HG03442 (cell line): ENCODE measurements at regions not wholly inside any gene's neighbourhood (a gene's known extent, or its start where the extent isn't known, plus 50 kb on each side); places are given as distances from the start of the nearest gene placed in this dataset.
"Not testable (repeated sequence)": the region's sequence is repeated elsewhere in the genome, so short reads cannot be mapped to it uniquely, and the experiment has no call there.

Experiments used
- ATAC-seq: cut with Tn5 transposase; IDR thresholded peaks from one replicate; pipeline ENCODE4 v1.9.1; 2021; ENCODE audit warnings: mild to moderate bottlenecking, moderate library complexity; ENCODE audit not compliant: unreplicated experiment

- ATAC-seq: no peak
These were observed 177.5 kb downstream of the MTCL1 start for GRCh38 chr18:8882632-8883408.

GRCh38 chr18:8883409-8883668 is 178.0 kb downstream of the MTCL1 start:
- no peak for ATAC-seq

GRCh38 chr18:8887877-8888276 is 182.5 kb downstream of the MTCL1 start:
- ATAC-seq: not testable (repeated sequence)

GRCh38 chr18:8889489-8889888 is 184.1 kb downstream of the MTCL1 start:
- no peak for ATAC-seq

GRCh38 chr18:8890503-8890902 is 185.1 kb downstream of the MTCL1 start:
- not testable (repeated sequence) for ATAC-seq

GRCh38 chr18:8890957-8891464 is 185.7 kb downstream of the MTCL1 start:
- no peak for ATAC-seq

GRCh38 chr18:8893221-8893620 is 187.9 kb downstream of the MTCL1 start:
- no peak for ATAC-seq

- ATAC-seq: no peak
These were observed 188.4 kb downstream of the MTCL1 start for GRCh38 chr18:8893628-8894231.

GRCh38 chr18:8894823-8895222 is 189.5 kb downstream of the MTCL1 start:
- no peak for ATAC-seq

- no peak for ATAC-seq
These were observed 190.0 kb downstream of the MTCL1 start for GRCh38 chr18:8895341-8895740.

GRCh38 chr18:8895987-8896619 is 190.7 kb downstream of the MTCL1 start:
- ATAC-seq: no peak

- no peak for ATAC-seq
These were observed 193.6 kb downstream of the MTCL1 start for GRCh38 chr18:8899000-8899399.

GRCh38 chr18:8900552-8900951 is 195.2 kb downstream of the MTCL1 start:
- no peak for ATAC-seq

- no peak for ATAC-seq
These were observed 195.7 kb downstream of the MTCL1 start for GRCh38 chr18:8901019-8901418.

- ATAC-seq: no peak
These were observed 198.2 kb upstream of the NDUFV2 start for GRCh38 chr18:8904316-8904715.

GRCh38 chr18:8908792-8909510 is 193.5 kb upstream of the NDUFV2 start:
- no peak for ATAC-seq

- no peak for ATAC-seq
These were observed 192.2 kb upstream of the NDUFV2 start for GRCh38 chr18:8910186-8910822.

- ATAC-seq: no peak
These were observed 191.7 kb upstream of the NDUFV2 start for GRCh38 chr18:8910843-8911242.

GRCh38 chr18:8911408-8912340 is 190.8 kb upstream of the NDUFV2 start:
- ATAC-seq: no peak
